PC-9 (cell line): ENCODE measurements at regions not wholly inside any gene's neighbourhood (a gene's known extent, or its start where the extent isn't known, plus 50 kb on each side); places are given as distances from the start of the nearest gene placed in this dataset.

Experiments used
- BruUV-seq: library from RNA; stranded (reverse); fragments of 400-500 nt; replicated peaks from 2 replicates; lab custom pipeline; 2021; lab: Mats Ljungman, UMichigan
- CTCF ChIA-PET: fragments of 300-600 bp; sonication (Branson Sonifier 250); formaldehyde crosslinking; loops from one replicate; lab custom pipeline; 2022; ENCODE audit warnings: antibody characterized with exemption; lab: Charles Lee
- POLR2A ChIA-PET: fragments of 300-600 bp; sonication (Branson Sonifier 250); formaldehyde crosslinking; loops from one replicate; lab custom pipeline; 2022; ENCODE audit warnings: antibody characterized with exemption; ENCODE audit not compliant: unreplicated experiment; lab: Charles Lee
- DNase-seq, 2 experiments: peaks; one replicate each; pipeline versions ENCODE4 v3.0.0 to v3.0.0-alpha.2; 2015 to 2022; ENCODE audit warnings: mixed read lengths in 1 of 2
- H2AFZ ChIP-seq: fragments of 200-600 bp; sonication (generic); 2 replicates; pipeline ENCODE4 v1.8.1; 2017; ENCODE audit warnings: antibody characterized with exemption
- H3F3A ChIP-seq: fragments of 200-600 bp; sonication (generic); 2 replicates; pipeline ENCODE4 v1.8.1; 2017; ENCODE audit warnings: antibody characterized with exemption, mild to moderate bottlenecking, low read depth; ENCODE audit not compliant: insufficient read depth
- H3K27ac ChIP-seq: fragments of 200-600 bp; sonication (generic); 2 replicates; pipeline ENCODE4 v1.6.1; 2016; ENCODE audit warnings: mixed run types
- H3K27me3 ChIP-seq: fragments of 200-600 bp; sonication (generic); 2 replicates; pipeline ENCODE4 v1.6.1; 2016; ENCODE audit warnings: low read depth, mixed run types; ENCODE audit not compliant: insufficient read depth
- H3K36me3 ChIP-seq: fragments of 200-600 bp; sonication (generic); 2 replicates; pipeline ENCODE4 v1.6.1; 2016; ENCODE audit warnings: low read depth, mixed run types
- H3K4me1 ChIP-seq: fragments of 200-600 bp; sonication (generic); replicated peaks from 2 replicates; pipeline ENCODE4 v1.6.1; 2016; ENCODE audit warnings: mixed run types; ENCODE audit not compliant: insufficient read depth
- H3K4me2 ChIP-seq: fragments of 200-600 bp; sonication (generic); 2 replicates; pipeline ENCODE4 v1.6.1; 2017; ENCODE audit warnings: mixed run types
- H3K4me3 ChIP-seq: fragments of 200-600 bp; sonication (generic); 2 replicates; pipeline ENCODE4 v1.6.1; 2016; ENCODE audit warnings: mixed run types
- H3K79me2 ChIP-seq: fragments of 200-600 bp; sonication (generic); 2 replicates; pipeline ENCODE4 v1.6.1; 2017; ENCODE audit warnings: low read depth, mixed run types
- H3K9me2 ChIP-seq: fragments of 200-600 bp; sonication (generic); 2 replicates; pipeline ENCODE4 v1.8.1; 2017; ENCODE audit warnings: mild to moderate bottlenecking; ENCODE audit not compliant: insufficient read depth
- H3K9me3 ChIP-seq: fragments of 200-600 bp; sonication (generic); 2 replicates; pipeline ENCODE4 v1.8.1; 2016; ENCODE audit warnings: low read depth; ENCODE audit not compliant: insufficient read depth
- H4K20me1 ChIP-seq: fragments of 200-600 bp; sonication (generic); 2 replicates; pipeline ENCODE4 v1.8.1; 2017; ENCODE audit not compliant: insufficient read depth
- EZH2 ChIP-seq: fragments of 200-600 bp; sonication (generic); IDR thresholded peaks from 2 replicates; pipeline ENCODE4 v1.8.0; 2017; ENCODE audit warnings: antibody characterized with exemption, low read depth
- intact Hi-C: fragments of 100-400 bp; cut with micrococcal nuclease; formaldehyde crosslinking; loops from one replicate; pipeline ENCODE4 v1.10.0; 2022; ENCODE audit not compliant: unreplicated experiment
- TF ChIP-seq, protein P1 (sequence below): fragments of 200-600 bp; sonication (generic); conservative IDR thresholded peaks from 2 replicates; pipeline ENCODE4 v1.6.1; 2017; ENCODE audit warnings: mixed run types, antibody characterized with exemption, mild to moderate bottlenecking, moderate library complexity

DNA sequence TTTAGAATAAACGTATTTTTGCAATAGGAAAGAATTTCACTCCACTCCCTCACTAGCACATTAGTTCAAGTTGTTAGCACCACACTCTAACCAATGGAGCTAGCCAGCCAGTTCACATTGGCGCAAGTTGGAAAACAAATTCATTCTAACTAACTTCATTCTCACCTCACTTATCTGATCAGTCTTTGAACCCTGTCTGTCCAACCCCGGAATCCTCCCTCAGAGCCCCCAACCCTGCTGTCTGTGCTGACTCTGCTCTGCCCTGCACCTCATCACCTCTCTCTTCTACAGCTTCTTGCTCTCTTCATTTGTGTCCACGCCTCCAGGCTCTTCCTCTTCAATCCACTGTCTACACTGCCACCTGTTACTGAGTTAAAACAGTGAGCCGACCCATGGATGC lies 356.5 kb downstream of the IRS1 start:
- no TSS peak for BruUV-seq
- Histone ChIP-seq H3K9me3 (0 out of 2 replicates have a peak, but pooled peaks cover 4% of the 10 kb centered on the region), H3K9me2 (no peaks in the 10 kb centered on the region; the same call in 1 of the 2 replicates), H3K79me2 (no peaks in the 10 kb centered on the region), H3K36me3 (0 out of 2 replicates have a peak, but pooled peaks cover 5% of the 10 kb centered on the region), H3K27me3 (no peaks in the 10 kb centered on the region), H4K20me1 (no peaks in the 10 kb centered on the region), H3K4me2 (no peak overlapping the region), H3K27ac (no peak overlapping the region), H2AFZ (no peak overlapping the region), H3F3A (no peaks in the 10 kb centered on the region), H3K4me1 (no peaks in the 10 kb centered on the region), H3K4me3 (no peak overlapping the region)
- TF ChIP-seq, protein P1, sequence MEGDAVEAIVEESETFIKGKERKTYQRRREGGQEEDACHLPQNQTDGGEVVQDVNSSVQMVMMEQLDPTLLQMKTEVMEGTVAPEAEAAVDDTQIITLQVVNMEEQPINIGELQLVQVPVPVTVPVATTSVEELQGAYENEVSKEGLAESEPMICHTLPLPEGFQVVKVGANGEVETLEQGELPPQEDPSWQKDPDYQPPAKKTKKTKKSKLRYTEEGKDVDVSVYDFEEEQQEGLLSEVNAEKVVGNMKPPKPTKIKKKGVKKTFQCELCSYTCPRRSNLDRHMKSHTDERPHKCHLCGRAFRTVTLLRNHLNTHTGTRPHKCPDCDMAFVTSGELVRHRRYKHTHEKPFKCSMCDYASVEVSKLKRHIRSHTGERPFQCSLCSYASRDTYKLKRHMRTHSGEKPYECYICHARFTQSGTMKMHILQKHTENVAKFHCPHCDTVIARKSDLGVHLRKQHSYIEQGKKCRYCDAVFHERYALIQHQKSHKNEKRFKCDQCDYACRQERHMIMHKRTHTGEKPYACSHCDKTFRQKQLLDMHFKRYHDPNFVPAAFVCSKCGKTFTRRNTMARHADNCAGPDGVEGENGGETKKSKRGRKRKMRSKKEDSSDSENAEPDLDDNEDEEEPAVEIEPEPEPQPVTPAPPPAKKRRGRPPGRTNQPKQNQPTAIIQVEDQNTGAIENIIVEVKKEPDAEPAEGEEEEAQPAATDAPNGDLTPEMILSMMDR: no peak
- TF ChIP-seq EZH2: no peak
- ChIA-PET POLR2A (no interaction called here), CTCF (no interaction called here)
- no peak for DNase-seq
- intact Hi-C loops: no loop called here

DNA sequence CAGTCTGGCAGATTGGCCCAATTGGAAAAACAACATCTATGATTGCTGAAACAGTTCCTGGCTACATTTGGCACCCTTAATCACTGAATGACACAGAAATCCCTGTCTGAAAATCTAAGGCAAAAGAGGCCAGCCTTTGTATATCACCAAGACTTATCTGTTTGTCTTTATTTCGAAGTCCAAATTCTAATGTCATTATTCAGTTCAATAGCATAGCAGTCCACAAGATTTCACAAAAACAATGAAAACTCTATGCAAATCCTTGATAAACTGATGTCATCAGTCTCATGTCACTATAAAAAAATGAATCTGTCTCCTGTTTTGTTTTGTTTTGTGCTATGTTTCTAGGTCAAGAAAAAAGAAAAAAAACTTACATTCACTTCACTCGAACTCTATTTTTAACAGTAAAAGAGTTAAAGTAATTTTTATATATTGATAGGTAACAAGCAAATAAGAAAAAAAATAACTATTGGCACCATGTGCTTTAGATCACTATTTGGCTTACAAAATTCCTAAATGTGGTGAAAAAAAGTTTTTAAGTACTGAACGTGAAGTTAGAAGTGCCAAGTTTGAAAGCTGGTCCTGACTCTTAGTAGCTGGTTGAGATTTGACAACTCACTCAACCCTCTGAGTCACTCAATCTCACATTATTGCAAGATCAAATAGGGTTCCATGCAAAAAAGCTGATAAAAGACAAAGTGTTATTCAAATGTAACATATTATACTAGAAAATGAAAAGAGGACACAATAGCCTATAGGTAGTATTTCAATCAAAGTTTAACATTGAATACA lies 359.3 kb downstream of the IRS1 start:
- no peaks in the 10 kb centered on the region for H3K9me2 ChIP-seq
- ChIA-PET POLR2A (no interaction called here), CTCF (no interaction called here)
- no peak overlapping the region for H3K27ac ChIP-seq
- no TSS peak for BruUV-seq
- no peaks in the 10 kb centered on the region for H3K27me3 ChIP-seq
- H2AFZ ChIP-seq: no peak overlapping the region
- no peaks in the 10 kb centered on the region for H3F3A ChIP-seq
- TF ChIP-seq, protein P1: no peak
- no peak for TF ChIP-seq EZH2
- no peaks in the 10 kb centered on the region for H3K79me2 ChIP-seq
- no peaks in the 10 kb centered on the region for H3K9me3 ChIP-seq
- intact Hi-C loops: no loop called here
- no peaks in the 10 kb centered on the region for H3K36me3 ChIP-seq
- H3K4me1 ChIP-seq: no peaks in the 10 kb centered on the region
- DNase-seq: no peak
- no peak overlapping the region for H3K4me2 ChIP-seq
- H3K4me3 ChIP-seq: no peak overlapping the region
- H4K20me1 ChIP-seq: no peaks in the 10 kb centered on the region

DNA sequence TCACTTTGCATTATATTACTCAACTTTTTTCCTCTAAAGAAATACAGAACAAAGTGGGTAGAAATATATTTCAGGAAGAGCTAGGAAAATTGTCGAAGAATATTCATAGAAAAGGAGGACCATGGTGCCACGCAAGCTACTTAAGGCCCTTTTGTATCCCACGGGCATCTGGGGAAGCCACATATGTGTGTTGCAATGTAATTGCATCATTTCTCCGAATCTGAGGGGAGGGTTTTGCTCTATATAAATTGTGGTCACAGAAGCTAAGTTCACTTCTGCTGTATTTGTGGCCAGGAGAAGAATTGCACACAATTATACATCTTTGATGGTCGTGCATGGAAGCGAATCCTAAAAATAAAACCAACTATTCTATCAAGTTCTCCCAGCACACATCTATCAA lies 360.3 kb downstream of the IRS1 start:
- no peak overlapping the region for H2AFZ ChIP-seq
- H3K4me1 ChIP-seq: no peaks in the 10 kb centered on the region
- no peaks in the 10 kb centered on the region for H3F3A ChIP-seq
- no peak overlapping the region for H3K4me3 ChIP-seq
- H3K9me2 ChIP-seq: no peaks in the 10 kb centered on the region
- no peaks in the 10 kb centered on the region for H3K36me3 ChIP-seq
- intact Hi-C loops: no loop called here
- no peaks in the 10 kb centered on the region for H3K27me3 ChIP-seq
- no peaks in the 10 kb centered on the region for H3K9me3 ChIP-seq
- CTCF ChIA-PET: no interaction called here
- no peaks in the 10 kb centered on the region for H4K20me1 ChIP-seq
- BruUV-seq: no TSS peak
- no peak for TF ChIP-seq EZH2
- TF ChIP-seq, protein P1: no peak
- H3K4me2 ChIP-seq: no peak overlapping the region
- POLR2A ChIA-PET: no interaction called here
- DNase-seq: no peak
- H3K27ac ChIP-seq: no peak overlapping the region
- H3K79me2 ChIP-seq: no peaks in the 10 kb centered on the region
